ENCODE measurements at regions not wholly inside any gene's neighbourhood (a gene's known extent, or its start where the extent isn't known, plus 50 kb on each side); places are given as distances from the start of the nearest gene placed in this dataset.
A peak's percentile ranks its signal among the peaks of the same experiment; 100 is the strongest.

DNA sequence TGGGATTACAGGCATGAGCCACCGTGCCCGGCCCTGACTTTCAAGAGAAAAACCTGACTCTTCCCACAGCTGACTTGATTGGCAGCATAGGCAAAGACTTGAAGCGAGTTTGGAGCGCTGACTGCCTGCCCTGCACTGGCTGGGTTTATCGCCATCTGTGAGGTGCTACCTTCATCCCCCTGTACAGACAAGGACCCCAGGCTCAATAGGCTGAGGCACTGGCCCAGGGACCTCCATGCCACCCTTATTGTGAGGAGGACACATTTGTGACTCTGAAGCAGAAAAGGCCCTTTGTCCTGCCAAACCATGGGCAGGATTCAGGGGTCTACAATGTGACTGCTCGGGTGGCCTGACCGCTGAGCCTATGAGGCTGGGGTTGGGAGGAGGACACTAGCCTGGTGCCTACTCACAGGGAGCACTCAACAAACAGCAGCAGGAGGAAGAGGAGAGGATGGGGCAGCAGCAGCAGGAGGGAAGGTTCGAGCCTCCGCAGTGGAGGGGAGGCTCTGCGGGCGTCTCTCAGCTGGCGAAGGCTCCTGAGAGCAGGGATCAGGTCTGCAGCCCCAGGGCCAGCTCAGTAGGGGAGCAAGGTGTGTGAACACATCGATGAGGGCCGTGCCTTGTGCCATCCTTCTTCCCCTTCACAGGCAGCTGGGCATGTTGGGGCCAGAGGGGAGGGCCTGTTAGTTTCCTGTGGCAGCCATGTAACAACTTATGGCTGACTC is 72.9 kb upstream of the WNT7B start:
- no peak overlapping the region for H3K4me3 ChIP-seq (ENCODE audit: low read depth in 1 of 3, low read length in 3 of 3)
- 87 to 94% (median 92%) methylated on average over 14 of the region's 14 CpGs for WGBS, 3 donors
- H3K4me1 ChIP-seq (ENCODE audit: control insufficient read depth in 3 of 3, insufficient read depth in 2 of 3, low read depth in 1 of 3, low read length in 2 of 3), result peaks cover 2 to 16% (median 6%) of the 10 kb centered on the region in 3 donors
- peak overlapping the region in 1 of 3 donors; percentile 33 for H3K27ac ChIP-seq (ENCODE audit: low read depth in 1 of 3, low read length in 2 of 3)
- no peak for FAIRE-seq
- H3K27me3 ChIP-seq (ENCODE audit: control insufficient read depth in 3 of 3, insufficient read depth in 3 of 3, low read length in 3 of 3), result peaks cover 0 to 65% (median 0%) of the 10 kb centered on the region in 3 donors
- H3K36me3 ChIP-seq (ENCODE audit: control insufficient read depth in 3 of 3, insufficient read depth in 2 of 3, low read depth in 1 of 3, low read length in 3 of 3), result peaks cover 0 to 3% (median 0%) of the 10 kb centered on the region in 3 donors
- no peaks in the 10 kb centered on the region for H3K9me3 ChIP-seq (ENCODE audit: control insufficient read depth in 2 of 2, insufficient read depth in 1 of 2, low read depth in 1 of 2, low read length in 1 of 2)
- no peak for DNase-seq

- peak overlapping the region in 1 of 3 donors; percentile 97 for H3K27ac ChIP-seq (ENCODE audit: low read depth in 1 of 3, low read length in 2 of 3)
- no peaks in the 10 kb centered on the region for H3K9me3 ChIP-seq (ENCODE audit: control insufficient read depth in 2 of 2, insufficient read depth in 1 of 2, low read depth in 1 of 2, low read length in 1 of 2)
- DNase-seq, result no peak
Measured at GRCh38 chr22:46050451-46050845, 73.5 kb upstream of the WNT7B start.

GRCh38 chr22:46050916-46051614 is 74.1 kb upstream of the WNT7B start:
- peak overlapping the region in 1 of 3 donors; percentile 97 for H3K27ac ChIP-seq (ENCODE audit: low read depth in 1 of 3, low read length in 2 of 3)
- DNase-seq (no peak), FAIRE-seq (no peak)
- 84 to 88% (median 84%) methylated on average over 11 of the region's 11 CpGs for WGBS, 3 donors
- peaks cover 0 to 3% (median 0%) of the 10 kb centered on the region in 3 donors for H3K36me3 ChIP-seq (ENCODE audit: control insufficient read depth in 3 of 3, insufficient read depth in 2 of 3, low read depth in 1 of 3, low read length in 3 of 3)
- H3K4me3 ChIP-seq (ENCODE audit: low read depth in 1 of 3, low read length in 3 of 3), result no peak overlapping the region
- H3K4me1 ChIP-seq (ENCODE audit: control insufficient read depth in 3 of 3, insufficient read depth in 2 of 3, low read depth in 1 of 3, low read length in 2 of 3), result peaks cover 5 to 16% (median 9%) of the 10 kb centered on the region in 3 donors
- peaks cover 0 to 60% (median 0%) of the 10 kb centered on the region in 3 donors for H3K27me3 ChIP-seq (ENCODE audit: control insufficient read depth in 3 of 3, insufficient read depth in 3 of 3, low read length in 3 of 3)
- no peaks in the 10 kb centered on the region for H3K9me3 ChIP-seq (ENCODE audit: control insufficient read depth in 2 of 2, insufficient read depth in 1 of 2, low read depth in 1 of 2, low read length in 1 of 2)

More at GRCh38 chr22:46050451-46050845, 73.5 kb upstream of the WNT7B start:
- peaks cover 2 to 16% (median 6%) of the 10 kb centered on the region in 3 donors for H3K4me1 ChIP-seq (ENCODE audit: control insufficient read depth in 3 of 3, insufficient read depth in 2 of 3, low read depth in 1 of 3, low read length in 2 of 3)
- FAIRE-seq, result no peak
- H3K27me3 ChIP-seq (ENCODE audit: control insufficient read depth in 3 of 3, insufficient read depth in 3 of 3, low read length in 3 of 3), result peaks cover 0 to 63% (median 0%) of the 10 kb centered on the region in 3 donors
- no peak overlapping the region for H3K4me3 ChIP-seq (ENCODE audit: low read depth in 1 of 3, low read length in 3 of 3)
- WGBS, 3 donors, result 79 to 88% (median 79%) methylated on average over 7 of the region's 7 CpGs
- H3K36me3 ChIP-seq (ENCODE audit: control insufficient read depth in 3 of 3, insufficient read depth in 2 of 3, low read depth in 1 of 3, low read length in 3 of 3), result peaks cover 0 to 3% (median 0%) of the 10 kb centered on the region in 3 donors

- H3K27me3 ChIP-seq (ENCODE audit: control insufficient read depth in 3 of 3, insufficient read depth in 3 of 3, low read length in 3 of 3), result peaks cover 0 to 57% (median 0%) of the 10 kb centered on the region in 3 donors
- 84 to 93% (median 90%) methylated on average over 8 of the region's 8 CpGs for WGBS, 3 donors
- peak overlapping the region in 1 of 3 donors; percentile 97 for H3K27ac ChIP-seq (ENCODE audit: low read depth in 1 of 3, low read length in 2 of 3)
- peaks cover 5 to 16% (median 9%) of the 10 kb centered on the region in 3 donors for H3K4me1 ChIP-seq (ENCODE audit: control insufficient read depth in 3 of 3, insufficient read depth in 2 of 3, low read depth in 1 of 3, low read length in 2 of 3)
- FAIRE-seq, result no peak
- DNase-seq, result no peak
- peaks cover 0 to 3% (median 0%) of the 10 kb centered on the region in 3 donors for H3K36me3 ChIP-seq (ENCODE audit: control insufficient read depth in 3 of 3, insufficient read depth in 2 of 3, low read depth in 1 of 3, low read length in 3 of 3)
- no peaks in the 10 kb centered on the region for H3K9me3 ChIP-seq (ENCODE audit: control insufficient read depth in 2 of 2, insufficient read depth in 1 of 2, low read depth in 1 of 2, low read length in 1 of 2)
- no peak overlapping the region for H3K4me3 ChIP-seq (ENCODE audit: low read depth in 1 of 3, low read length in 3 of 3)
Measured at GRCh38 chr22:46051646-46052045, 74.7 kb upstream of the WNT7B start.

- WGBS, 3 donors, result 45 to 68% (median 57%) methylated on average over 6 of the region's 6 CpGs
- Histone ChIP-seq H3K27me3 (ENCODE audit: control insufficient read depth in 3 of 3, insufficient read depth in 3 of 3, low read length in 3 of 3) (peaks cover 0 to 53% (median 0%) of the 10 kb centered on the region in 3 donors), H3K9me3 (ENCODE audit: control insufficient read depth in 2 of 2, insufficient read depth in 1 of 2, low read depth in 1 of 2, low read length in 1 of 2) (no peaks in the 10 kb centered on the region), H3K27ac (ENCODE audit: low read depth in 1 of 3, low read length in 2 of 3) (peak overlapping the region; percentile 39 to 97 (median 63)), H3K36me3 (ENCODE audit: control insufficient read depth in 3 of 3, insufficient read depth in 2 of 3, low read depth in 1 of 3, low read length in 3 of 3) (peaks cover 0 to 3% (median 0%) of the 10 kb centered on the region in 3 donors), H3K4me1 (ENCODE audit: control insufficient read depth in 3 of 3, insufficient read depth in 2 of 3, low read depth in 1 of 3, low read length in 2 of 3) (peaks cover 5 to 16% (median 9%) of the 10 kb centered on the region in 3 donors), H3K4me3 (ENCODE audit: low read depth in 1 of 3, low read length in 3 of 3) (no peak overlapping the region)
- FAIRE-seq (no peak), DNase-seq (no peak)
Measured at GRCh38 chr22:46052331-46052771, 75.4 kb upstream of the WNT7B start.

DNA sequence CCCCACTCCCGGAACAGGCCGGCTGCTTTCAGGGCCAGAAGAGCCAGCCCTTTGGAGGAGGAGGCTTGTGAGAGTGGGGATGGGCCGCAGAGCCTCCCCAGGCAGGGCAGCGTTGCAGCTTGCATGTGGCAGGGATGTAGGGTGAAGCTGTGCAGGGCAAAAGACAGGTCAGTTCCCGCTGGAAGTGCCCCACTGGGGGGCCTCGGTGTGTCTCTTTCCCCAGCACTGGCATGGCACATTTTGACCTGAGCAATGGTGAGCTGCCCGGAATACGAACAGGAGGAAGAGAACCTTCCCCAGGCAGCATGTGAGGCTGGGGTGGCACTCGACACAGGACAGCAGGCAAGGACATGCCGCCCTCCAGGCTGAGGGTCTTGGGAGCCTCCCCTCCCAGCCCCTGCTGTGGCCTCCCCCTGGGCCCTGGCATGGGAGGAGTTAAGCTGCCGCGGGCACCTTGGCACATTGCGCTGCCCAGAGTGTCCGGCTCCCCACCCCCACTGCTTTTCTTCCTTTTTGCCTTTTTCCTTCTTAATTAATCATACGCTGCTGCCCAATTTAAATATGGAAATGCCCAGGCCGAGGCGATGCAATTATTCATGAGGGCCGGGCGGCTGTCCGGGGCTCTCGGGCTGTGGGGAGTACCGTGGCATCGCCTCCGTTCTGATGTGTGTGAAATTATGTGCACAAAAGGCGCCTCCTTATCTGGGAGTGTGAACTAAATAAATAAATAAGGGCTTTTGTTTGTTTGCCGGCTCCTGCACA is 76.0 kb upstream of the WNT7B start:
- DNase-seq, result peak in 1 of 2 donors; percentile 62

DNA sequence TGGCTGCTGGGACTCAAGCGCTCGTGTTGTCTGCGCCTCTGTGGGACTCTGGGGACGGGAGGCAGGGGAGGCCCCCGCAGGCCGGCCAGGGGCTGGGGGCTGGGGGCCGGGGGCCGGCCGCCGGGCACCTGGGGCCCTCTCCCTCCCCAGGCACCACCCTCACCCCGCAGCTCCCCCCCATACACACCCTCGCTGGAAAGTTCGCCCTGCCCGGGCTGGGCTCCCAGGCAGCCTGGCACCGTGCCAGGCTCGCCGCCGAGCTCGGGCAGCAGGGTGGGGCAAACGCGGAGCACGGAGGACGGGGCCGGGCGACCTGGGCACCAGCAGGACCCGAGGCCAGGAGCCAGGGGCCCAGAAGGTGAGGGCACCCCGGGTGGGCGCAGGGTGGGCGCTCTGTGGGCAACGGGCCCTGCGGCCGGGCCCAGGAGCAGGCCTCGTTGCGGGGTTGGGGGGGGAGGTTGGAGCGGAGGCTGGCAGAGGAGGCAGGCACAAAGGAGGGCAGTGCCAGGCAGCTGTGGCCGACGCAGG is 76.7 kb upstream of the WNT7B start:
- WGBS, 3 donors, result 8 to 9% (median 9%) methylated on average over 22 to 37 of the region's 37 CpGs
- Histone ChIP-seq H3K9me3 (ENCODE audit: control insufficient read depth in 2 of 2, insufficient read depth in 1 of 2, low read depth in 1 of 2, low read length in 1 of 2) (no peaks in the 10 kb centered on the region), H3K4me3 (ENCODE audit: low read depth in 1 of 3, low read length in 3 of 3) (peak overlapping the region; percentile 35 to 80 (median 70)), H3K27me3 (ENCODE audit: control insufficient read depth in 3 of 3, insufficient read depth in 3 of 3, low read length in 3 of 3) (peaks cover 0 to 56% (median 0%) of the 10 kb centered on the region in 3 donors), H3K27ac (ENCODE audit: low read depth in 1 of 3, low read length in 2 of 3) (peak overlapping the region; percentile 63 to 97 (median 88)), H3K36me3 (ENCODE audit: control insufficient read depth in 3 of 3, insufficient read depth in 2 of 3, low read depth in 1 of 3, low read length in 3 of 3) (peaks cover 0 to 5% (median 0%) of the 10 kb centered on the region in 3 donors), H3K4me1 (ENCODE audit: control insufficient read depth in 3 of 3, insufficient read depth in 2 of 3, low read depth in 1 of 3, low read length in 2 of 3) (peaks cover 7 to 16% (median 14%) of the 10 kb centered on the region in 3 donors)
- DNase-seq (peak; percentile 75 to 86), FAIRE-seq (no peak)

More for the DNA sequence above, 76.0 kb upstream of the WNT7B start:
- WGBS, 3 donors, result 9 to 16% (median 12%) methylated on average over 26 of the region's 26 CpGs
- FAIRE-seq, result no peak
- H3K4me1 ChIP-seq (ENCODE audit: control insufficient read depth in 3 of 3, insufficient read depth in 2 of 3, low read depth in 1 of 3, low read length in 2 of 3), result peaks cover 7 to 16% (median 13%) of the 10 kb centered on the region in 3 donors
- peak overlapping the region; percentile 39 to 97 (median 63) for H3K27ac ChIP-seq (ENCODE audit: low read depth in 1 of 3, low read length in 2 of 3)
- H3K4me3 ChIP-seq (ENCODE audit: low read depth in 1 of 3, low read length in 3 of 3), result peak overlapping the region; percentile 23 to 80 (median 70)
- H3K27me3 ChIP-seq (ENCODE audit: control insufficient read depth in 3 of 3, insufficient read depth in 3 of 3, low read length in 3 of 3), result peaks cover 0 to 52% (median 0%) of the 10 kb centered on the region in 3 donors
- H3K9me3 ChIP-seq (ENCODE audit: control insufficient read depth in 2 of 2, insufficient read depth in 1 of 2, low read depth in 1 of 2, low read length in 1 of 2), result no peaks in the 10 kb centered on the region
- H3K36me3 ChIP-seq (ENCODE audit: control insufficient read depth in 3 of 3, insufficient read depth in 2 of 3, low read depth in 1 of 3, low read length in 3 of 3), result peaks cover 0 to 3% (median 0%) of the 10 kb centered on the region in 3 donors
